K562 (cell line): ENCODE measurements at regions not wholly inside any gene's neighbourhood (a gene's known extent, or its start where the extent isn't known, plus 50 kb on each side); places are given as distances from the start of the nearest gene placed in this dataset.
A peak's percentile ranks its signal among the peaks of the same experiment; 100 is the strongest.

Experiments
- ATAC-seq: fragments of 200-7000 bp; cut with Tn5 transposase; 3 replicates; pipeline ENCODE4 v1.9.1; 2020; ENCODE audit warnings: moderate library complexity
- BruUV-seq: library from RNA; stranded (reverse); fragments of 400-500 nt; replicated peaks from 2 replicates; lab custom pipeline; 2021; lab: Mats Ljungman, UMichigan
- CTCF ChIA-PET: fragments of 300-600 bp; formaldehyde crosslinking; extraction: SDS; loops from one replicate; lab custom pipeline; 2021; ENCODE audit warnings: low intra/inter-chr PET ratio; lab: Yijun Ruan, JAX
- POLR2A ChIA-PET: fragments of 300-600, 350-650 bp; sonication (Branson Sonifier 250); formaldehyde crosslinking; extraction: SDS; loops from one replicate; lab custom pipeline; 2021; ENCODE audit warnings: antibody characterized with exemption, inconsistent platforms; lab: Yijun Ruan, JAX
- DNase-seq, 4 experiments: peaks; one replicate each; pipeline versions ENCODE4 v3.0.0 to v3.0.0-alpha.2; 2011 to 2018; ENCODE audit warnings: low spot score in 3 of 4, mixed read lengths in 3 of 4; ENCODE audit errors: extremely low read depth in 1 of 4
- FAIRE-seq: peaks from 2 replicates; lab custom pipeline; 2011; peaks lifted over from hg19 to GRCh38; lab: Jason Lieb, UNC
- H2AFZ ChIP-seq: 2 replicates; pipeline ENCODE4 v1.6.0; 2011; ENCODE audit warnings: low read depth, low read length, control low read depth, inconsistent platforms
- H3K27ac ChIP-seq: fragments of 200-600 bp; 3 replicates; pipeline ENCODE4 v1.8.0; 2011; ENCODE audit warnings: low read depth, mild to moderate bottlenecking, control low read depth, inconsistent platforms, low read length, moderate library complexity, mixed read lengths; ENCODE audit errors: extremely low read depth
- H3K27me3 ChIP-seq, 2 experiments: fragments of 300-600 bp in 1 of 2; 2 replicates in 1 of 2; 3 replicates in 1 of 2; pipeline versions ENCODE4 v1.6.0 to v1.8.0; 2011; ENCODE audit warnings: inconsistent platforms in 2 of 2, low read length in 2 of 2, mild to moderate bottlenecking in 1 of 2, mixed read lengths in 1 of 2, moderate library complexity in 1 of 2; ENCODE audit not compliant: control insufficient read depth in 2 of 2, insufficient read depth in 2 of 2
- H3K36me3 ChIP-seq: fragments of 300-600 bp; 3 replicates; pipeline ENCODE4 v1.8.0; 2011; ENCODE audit warnings: mild to moderate bottlenecking, low read length, inconsistent platforms; ENCODE audit not compliant: control insufficient read depth, insufficient read depth
- H3K4me1 ChIP-seq, 2 experiments: fragments of 200-600 bp in 1 of 2; replicated peaks in 1 of 2; 2 replicates in 1 of 2; 3 replicates in 1 of 2; pipeline versions ENCODE4 v1.5.1 to v1.8.0; 2011; ENCODE audit warnings: inconsistent platforms in 2 of 2, low read length in 2 of 2, mild to moderate bottlenecking in 1 of 2, mixed read lengths in 1 of 2, moderate library complexity in 1 of 2; ENCODE audit not compliant: control insufficient read depth in 2 of 2, insufficient read depth in 2 of 2
- H3K4me2 ChIP-seq: 2 replicates; pipeline ENCODE4 v1.6.1; 2011; ENCODE audit warnings: low read length, control low read depth, inconsistent platforms, mixed read lengths; ENCODE audit not compliant: insufficient read depth
- H3K4me3 ChIP-seq: fragments of 200-600 bp; sonication (generic), shearing (Covaris generic); 2 replicates; pipeline ENCODE4 v1.5.1; 2016; ENCODE audit warnings: control low read depth, inconsistent platforms
- H3K79me2 ChIP-seq: fragments of 200-600 bp; 3 replicates; pipeline ENCODE4 v1.8.0; 2011; ENCODE audit warnings: low read length, inconsistent platforms; ENCODE audit not compliant: control insufficient read depth, insufficient read depth
- H3K9ac ChIP-seq, 2 experiments: 2 replicates each; pipeline versions ENCODE4 v1.6.0 to v1.6.1; 2011; ENCODE audit warnings: low read depth in 2 of 2, low read length in 2 of 2, control low read depth in 1 of 2, inconsistent platforms in 1 of 2, mild to moderate bottlenecking in 1 of 2, mixed read lengths in 1 of 2; ENCODE audit not compliant: insufficient read depth in 1 of 2
- H3K9me1 ChIP-seq: one replicate; pipeline ENCODE4 v1.6.0; 2011; ENCODE audit warnings: inconsistent platforms, mild to moderate bottlenecking, low read length, moderate library complexity; ENCODE audit not compliant: control insufficient read depth, insufficient read depth
- H3K9me3 ChIP-seq: replicated peaks from 2 replicates; pipeline ENCODE4 v1.5.1; 2011; ENCODE audit warnings: low read depth, low read length, inconsistent platforms; ENCODE audit not compliant: control insufficient read depth, insufficient read depth
- H4K20me1 ChIP-seq: replicated peaks from 2 replicates; pipeline ENCODE4 v1.6.1; 2011; ENCODE audit warnings: low read length, inconsistent platforms, mixed read lengths; ENCODE audit not compliant: control insufficient read depth, insufficient read depth
- CEBPG ChIP-seq, 3 experiments: fragments of 200-800 bp in 1 of 3; sonication (Bioruptor generic) in 1 of 3; sonication (generic) in 1 of 3; formaldehyde crosslinking in 1 of 3; IDR thresholded peaks in 2 of 3; conservative IDR thresholded peaks in 1 of 3; 2 replicates each; pipeline versions ENCODE4 v1.6.1 to v1.8.0; 2016 to 2022; ENCODE audit warnings: missing compliant biosample characterization in 2 of 3, missing genetic modification characterization in 2 of 3, mild to moderate bottlenecking in 1 of 3, missing genetic modification reagents in 1 of 3
- ETV1 ChIP-seq: fragments of 450-650 bp; conservative IDR thresholded peaks from 2 replicates; pipeline ENCODE4 v1.6.1; 2016; ENCODE audit warnings: missing genetic modification characterization, control low read depth, low read depth, missing compliant biosample characterization
- FOXA1 ChIP-seq: fragments of 450-650 bp; IDR thresholded peaks from 2 replicates; pipeline ENCODE4 v1.6.1; 2016; ENCODE audit warnings: mild to moderate bottlenecking, borderline replicate concordance
- KAT7 ChIP-seq: sonication (generic); formaldehyde crosslinking; IDR thresholded peaks from 2 replicates; pipeline ENCODE4 v1.8.0; 2022; ENCODE audit warnings: missing genetic modification reagents, mild to moderate bottlenecking, borderline replicate concordance
- NR2C1 ChIP-seq, 2 experiments: fragments of 450-650 bp; IDR thresholded peaks; 2 replicates each; pipeline ENCODE4 v1.6.1; 2017; ENCODE audit warnings: mild to moderate bottlenecking in 2 of 2, antibody characterized with exemption in 1 of 2, inconsistent platforms in 1 of 2, missing compliant biosample characterization in 1 of 2, missing genetic modification characterization in 1 of 2
- POLR2B ChIP-seq: fragments of 450-650 bp; IDR thresholded peaks from 2 replicates; pipeline ENCODE4 v1.6.1; 2018; ENCODE audit warnings: low read depth; ENCODE audit not compliant: partially characterized antibody
- SMAD3 ChIP-seq: fragments of 450-650 bp; formaldehyde crosslinking; conservative IDR thresholded peaks from 2 replicates; pipeline ENCODE4 v1.4.0; 2020; ENCODE audit warnings: mild to moderate bottlenecking
- WHSC1 ChIP-seq: IDR thresholded peaks from one replicate; pipeline ENCODE4 v1.6.1; 2012; ENCODE audit warnings: low read length, control low read depth, inconsistent platforms
- ZNF239 ChIP-seq: fragments of 250-450 bp; sonication (Bioruptor Pico); IDR thresholded peaks from 2 replicates; pipeline ENCODE4 v1.4.0; 2020; ENCODE audit warnings: mild to moderate bottlenecking
- ZNF764 ChIP-seq: fragments of 250-450 bp; sonication (Bioruptor Pico); IDR thresholded peaks from 2 replicates; pipeline ENCODE4 v1.4.0; 2020; ENCODE audit warnings: low read depth, mild to moderate bottlenecking, moderate library complexity
- WGBS: fragments of 100-300 bp; shearing (Covaris generic); methylation state at CpG from one replicate; pipeline ENCODE4 v1.1.6; 2016; ENCODE audit warnings: low coverage, mixed read lengths; ENCODE audit not compliant: insufficient coverage; ENCODE audit errors: missing lambda C conversion rate; 5-methylcytosine and 5-hydroxymethylcytosine counted together
- in situ Hi-C: fragments of 300-500 bp; cut with MboI; formaldehyde crosslinking; loops from 4 replicates; pipeline ENCODE4 v1.15.0; 2018; ENCODE audit warnings: inconsistent platforms, mixed read lengths
- intact Hi-C: fragments of 100-400 bp; cut with micrococcal nuclease; formaldehyde crosslinking; loops from 2 replicates; pipeline ENCODE4 v1.14.2; 2022

- H2AFZ ChIP-seq, result peak overlapping the region; percentile 82
- WGBS, result 64% methylated on average over 4 of the region's 4 CpGs
- POLR2A ChIA-PET, result interaction anchor here (1.0 kb wide), 1 partner anchor 15 kb away, joined by 4 read pairs; no protein-coding TSS in a partner anchor
Measured at GRCh38 chr2:64840426-64840881, 148.7 kb upstream of the SLC1A4 start.

GRCh38 chr2:64841461-64841860 is 147.7 kb upstream of the SLC1A4 start:
- WGBS, result 16% methylated on average over 2 of the region's 2 CpGs
- in situ Hi-C loops, result no loop called here
- Histone ChIP-seq H3K79me2 (no peaks in the 10 kb centered on the region), H4K20me1 (no peaks in the 10 kb centered on the region), H3K4me3 (no peak overlapping the region), H2AFZ (peak overlapping the region; percentile 85; the same call in 1 of the 2 replicates), H3K4me2 (no peak overlapping the region), H3K27ac (no peak overlapping the region), H3K9me3 (no peaks in the 10 kb centered on the region), H3K36me3 (no peaks in the 10 kb centered on the region), H3K27me3 (no peaks in the 10 kb centered on the region), H3K9ac (no peak overlapping the region), H3K9me1 (no peaks in the 10 kb centered on the region), H3K4me1 (peaks cover 3% of the 10 kb centered on the region in 2 experiments; a peak in 4 of 5 replicates)
- FAIRE-seq, result no peak
- DNase-seq, result no peak
- intact Hi-C loops, result no loop called here
- no TSS peak for BruUV-seq
- ChIA-PET CTCF (no interaction called here), POLR2A (interaction anchor here (1.0 to 1.7 kb wide), 2 partner anchors 10 to 189 kb away, joined by 3 to 9 read pairs; no protein-coding TSS in a partner anchor)
- no peak for ATAC-seq
- no peak for TF ChIP-seq ETV1 (tag)
- TF ChIP-seq ZNF239 (CRISPR knock-in tag), result no peak
- no peak for TF ChIP-seq SMAD3
- TF ChIP-seq FOXA1, result no peak
- TF ChIP-seq NR2C1 (IDR thresholded peaks at IDR 0.05), result no peak
- no peak for TF ChIP-seq NR2C1 (tag; IDR thresholded peaks at IDR 0.05)

More at GRCh38 chr2:64840426-64840881, 148.7 kb upstream of the SLC1A4 start:
- BruUV-seq, result no TSS peak
- no peak for DNase-seq
- H3K27ac ChIP-seq, result no peak overlapping the region
- in situ Hi-C loops, result no loop called here
- no peak for TF ChIP-seq POLR2B
- no peak for TF ChIP-seq ZNF764 (CRISPR knock-in tag)
- TF ChIP-seq WHSC1, result no peak
- TF ChIP-seq KAT7 (CRISPR knock-in tag), result no peak
- TF ChIP-seq CEBPG (CRISPR knock-in tag; IDR thresholded peaks at IDR 0.05), result no peak
- TF ChIP-seq CEBPG (tag; conservative IDR thresholded peaks at IDR 0.05 in 1 of 2, IDR thresholded peaks at IDR 0.05 in 1 of 2), result 0 out of 4 replicates have a peak, but pooled peaks of 1 of the 2 experiments have one; percentile 19
- TF ChIP-seq, all 486 proteins: peak for 1
- no peak overlapping the region for H3K9ac ChIP-seq
- H3K79me2 ChIP-seq, result no peaks in the 10 kb centered on the region
- H3K9me1 ChIP-seq, result no peaks in the 10 kb centered on the region
- no peaks in the 10 kb centered on the region for H3K27me3 ChIP-seq
- no peaks in the 10 kb centered on the region for H3K36me3 ChIP-seq
- no peaks in the 10 kb centered on the region for H4K20me1 ChIP-seq
- H3K9me3 ChIP-seq, result no peaks in the 10 kb centered on the region
- no peak overlapping the region for H3K4me2 ChIP-seq
- FAIRE-seq (no peak), ATAC-seq (no peak)
- no peak overlapping the region for H3K4me3 ChIP-seq
- peaks cover 3 to 6% of the 10 kb centered on the region in 2 experiments; a peak in 4 of 5 replicates for H3K4me1 ChIP-seq
- intact Hi-C loops, result no loop called here
- CTCF ChIA-PET, result no interaction called here
